Upper lobe of left lung (tissue), 6 donors: ENCODE measurements at regions not wholly inside any gene's neighbourhood (a gene's known extent, or its start where the extent isn't known, plus 50 kb on each side); places are given as distances from the start of the nearest gene placed in this dataset.

Experiments
- ATAC-seq, 2 donors: fragments of 200-7000 bp; cut with Tn5 transposase; one replicate each; pipeline ENCODE4 v1.9.1; 2022; ENCODE audit warnings: mild to moderate bottlenecking in 2 of 2, moderate library complexity in 2 of 2; ENCODE audit not compliant: low FRiP score in 2 of 2
- DNase-seq, 2 donors: peaks; one replicate each; pipeline ENCODE4 v3.0.0-alpha.2; 2019 to 2020
- H3K27ac ChIP-seq, 4 donors: fragments of 200-600 bp; sonication (generic); one replicate each; pipeline ENCODE4 v1.5.1; 2016 to 2019
- H3K27me3 ChIP-seq, 4 donors: fragments of 200-600 bp; sonication (generic); one replicate each; pipeline ENCODE4 v1.5.1; 2017 to 2019
- H3K36me3 ChIP-seq, 4 donors: fragments of 200-600 bp; sonication (generic); one replicate each; pipeline ENCODE4 v1.5.1; 2016 to 2019
- H3K4me1 ChIP-seq, 4 donors: fragments of 200-600 bp; sonication (generic); one replicate each; pipeline ENCODE4 v1.5.1; 2018 to 2019
- H3K4me3 ChIP-seq, 4 donors: fragments of 200-600 bp; sonication (generic); one replicate each; pipeline ENCODE4 v1.5.1; 2017 to 2019; ENCODE audit warnings: mild to moderate bottlenecking in 2 of 4, moderate library complexity in 1 of 4
- H3K9me3 ChIP-seq, 4 donors: fragments of 200-600 bp; sonication (generic); one replicate each; pipeline ENCODE4 v1.5.1; 2018 to 2019
- EP300 ChIP-seq, 4 donors: sonication (generic); formaldehyde crosslinking; IDR thresholded peaks; one replicate each; pipeline ENCODE4 v1.5.1; 2017; ENCODE audit warnings: antibody characterized with exemption in 4 of 4, control low read depth in 2 of 4
- POLR2A ChIP-seq, 4 donors: fragments of 450-650 bp; IDR thresholded peaks; one replicate each; pipeline ENCODE4 v1.5.1; 2016 to 2017; ENCODE audit warnings: antibody characterized with exemption in 4 of 4, mild to moderate bottlenecking in 2 of 4
- POLR2AphosphoS5 ChIP-seq, 2 donors: sonication (generic); formaldehyde crosslinking; IDR thresholded peaks; one replicate each; pipeline ENCODE4 v1.5.1; 2017; ENCODE audit warnings: antibody characterized with exemption in 2 of 2
- WGBS, 2 donors: methylation state at CpG; one replicate each; pipeline ENCODE4 v1.1.5; 2017 to 2018; 5-methylcytosine and 5-hydroxymethylcytosine counted together
- TF ChIP-seq, protein P1 (sequence below), 6 experiments: fragments of 450-650 bp in 4 of 6; fragments of 200-600 bp in 2 of 6; sonication (generic) in 2 of 6; IDR thresholded peaks; one replicate each; pipeline ENCODE4 v1.5.1; 2016 to 2019; ENCODE audit warnings: antibody characterized with exemption in 6 of 6
- donor health status: DM: no; HTN: no; CAD: no; lungs with moderate emphysema.
- donor health status: DM: no; HTN: yes; CAD: no; lungs with severe emphysema.

DNA sequence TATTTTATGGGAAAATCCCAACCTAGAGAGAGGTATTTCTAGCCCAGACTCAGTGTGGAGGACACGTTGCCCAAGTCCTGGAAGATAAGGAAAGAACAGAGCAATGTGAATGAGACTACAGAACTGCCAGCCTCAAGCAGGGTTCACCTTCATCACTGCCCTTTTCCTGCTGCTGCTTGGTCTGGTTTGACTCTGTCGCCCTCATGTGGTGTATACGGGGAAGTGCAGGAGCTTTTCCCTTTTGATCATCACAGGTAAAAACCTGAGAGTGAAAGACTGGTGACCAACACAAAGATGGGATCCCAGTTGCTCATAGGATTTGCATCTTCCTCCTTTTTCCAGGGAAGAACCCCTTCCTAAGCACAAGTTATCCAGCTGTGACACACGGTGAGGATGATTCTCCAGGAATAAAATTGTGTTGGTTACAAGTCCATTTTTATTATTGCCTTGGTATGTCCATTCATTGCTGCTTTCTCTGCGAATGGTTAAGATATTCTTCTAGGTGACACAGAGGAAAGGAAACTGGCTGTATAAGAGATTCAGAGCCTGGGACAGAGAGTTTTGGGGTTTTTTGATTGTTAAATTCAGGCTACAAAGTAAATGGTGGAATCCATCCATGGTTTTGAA is 89.5 kb upstream of the CD53 start:
- ATAC-seq (peak; percentile 77 to 83), DNase-seq (peak in 1 of 2 donors; percentile 61)
- no peak overlapping the region for H3K27ac ChIP-seq
- H3K4me1 ChIP-seq = peaks cover 0 to 6% (median 0%) of the 10 kb centered on the region in 4 donors
- WGBS, 2 donors = 2 to 4% methylated on average over 5 of the region's 5 CpGs
- H3K27me3 ChIP-seq = peaks cover 0 to 2% (median 0%) of the 10 kb centered on the region in 4 donors
- no peak overlapping the region for H3K4me3 ChIP-seq
- no peaks in the 10 kb centered on the region for H3K36me3 ChIP-seq
- H3K9me3 ChIP-seq = peaks cover 0 to 4% (median under 1%) of the 10 kb centered on the region in 4 donors
- TF ChIP-seq, protein P1, sequence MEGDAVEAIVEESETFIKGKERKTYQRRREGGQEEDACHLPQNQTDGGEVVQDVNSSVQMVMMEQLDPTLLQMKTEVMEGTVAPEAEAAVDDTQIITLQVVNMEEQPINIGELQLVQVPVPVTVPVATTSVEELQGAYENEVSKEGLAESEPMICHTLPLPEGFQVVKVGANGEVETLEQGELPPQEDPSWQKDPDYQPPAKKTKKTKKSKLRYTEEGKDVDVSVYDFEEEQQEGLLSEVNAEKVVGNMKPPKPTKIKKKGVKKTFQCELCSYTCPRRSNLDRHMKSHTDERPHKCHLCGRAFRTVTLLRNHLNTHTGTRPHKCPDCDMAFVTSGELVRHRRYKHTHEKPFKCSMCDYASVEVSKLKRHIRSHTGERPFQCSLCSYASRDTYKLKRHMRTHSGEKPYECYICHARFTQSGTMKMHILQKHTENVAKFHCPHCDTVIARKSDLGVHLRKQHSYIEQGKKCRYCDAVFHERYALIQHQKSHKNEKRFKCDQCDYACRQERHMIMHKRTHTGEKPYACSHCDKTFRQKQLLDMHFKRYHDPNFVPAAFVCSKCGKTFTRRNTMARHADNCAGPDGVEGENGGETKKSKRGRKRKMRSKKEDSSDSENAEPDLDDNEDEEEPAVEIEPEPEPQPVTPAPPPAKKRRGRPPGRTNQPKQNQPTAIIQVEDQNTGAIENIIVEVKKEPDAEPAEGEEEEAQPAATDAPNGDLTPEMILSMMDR (IDR thresholded peaks at IDR 0.05) = peak; percentile 71 to 95 (median 82)
- TF ChIP-seq EP300 (IDR thresholded peaks at IDR 0.05) = no peak

GRCh38 chr1:110781525-110781924 is 91.4 kb upstream of the CD53 start:
- ATAC-seq = no peak
- Histone ChIP-seq H3K4me1 (peaks cover 0 to 6% (median 0%) of the 10 kb centered on the region in 4 donors), H3K4me3 (no peak overlapping the region), H3K36me3 (no peaks in the 10 kb centered on the region), H3K27ac (no peak overlapping the region), H3K9me3 (no peaks in the 10 kb centered on the region), H3K27me3 (peaks cover 0 to 2% (median 0%) of the 10 kb centered on the region in 4 donors)
- TF ChIP-seq POLR2AphosphoS5 (IDR thresholded peaks at IDR 0.05) = no peak
- TF ChIP-seq POLR2A (IDR thresholded peaks at IDR 0.05) = no peak
- TF ChIP-seq, protein P1 (IDR thresholded peaks at IDR 0.05) = no peak
- no peak for TF ChIP-seq EP300 (IDR thresholded peaks at IDR 0.05)
- no peak for DNase-seq
- WGBS, 2 donors = 89 to 95% methylated on average over 2 of the region's 2 CpGs

DNA sequence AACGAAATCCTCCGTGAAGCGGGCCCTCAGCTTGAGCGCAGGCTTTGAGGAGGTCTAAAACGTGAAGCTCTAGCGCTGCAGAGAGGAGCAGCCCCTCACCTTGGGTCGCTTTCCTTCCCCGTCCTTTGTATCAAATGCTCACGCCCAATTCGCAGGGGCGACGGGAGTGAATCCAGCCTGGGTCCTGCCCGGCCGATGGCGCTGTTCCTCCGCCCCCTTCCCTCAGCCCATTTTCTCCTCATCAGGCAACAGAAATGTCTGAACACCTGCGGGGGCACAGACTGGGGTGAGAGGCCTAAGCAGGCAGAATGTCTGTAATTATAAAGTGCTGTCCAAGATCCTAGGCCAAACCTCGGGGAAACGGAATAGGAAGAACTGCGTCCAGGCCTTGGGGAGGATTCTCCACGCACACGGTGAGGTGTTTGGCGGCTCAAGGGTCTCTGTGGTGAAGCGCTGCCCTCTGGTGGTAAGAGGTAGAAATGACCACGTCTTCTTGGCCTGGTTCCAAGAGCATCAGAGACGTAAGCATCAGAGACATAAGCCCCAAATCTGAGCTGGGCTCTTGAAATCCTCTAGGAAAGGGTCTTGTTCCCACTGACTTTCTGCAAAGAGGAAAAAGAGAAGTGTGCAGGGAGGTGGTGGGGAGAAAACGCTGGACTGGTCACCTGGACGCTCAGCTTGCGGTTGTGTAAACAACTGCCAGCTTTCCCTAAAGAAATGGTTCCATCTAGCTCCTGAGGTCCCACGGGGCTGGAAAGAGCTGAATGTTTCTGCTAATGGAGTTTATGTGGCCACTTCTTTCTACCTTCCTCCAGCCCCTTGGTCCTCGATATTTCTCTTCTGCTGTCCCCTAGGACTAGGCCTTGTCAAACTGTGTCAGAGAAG is 92.1 kb upstream of the CD53 start:
- Histone ChIP-seq H3K9me3 (no peaks in the 10 kb centered on the region), H3K36me3 (no peaks in the 10 kb centered on the region), H3K4me1 (peaks cover 0 to 6% (median 0%) of the 10 kb centered on the region in 4 donors), H3K27me3 (peaks cover 0 to 2% (median 0%) of the 10 kb centered on the region in 4 donors), H3K27ac (no peak overlapping the region), H3K4me3 (no peak overlapping the region)
- WGBS, 2 donors = 30 to 31% methylated on average over 31 of the region's 31 CpGs
- DNase-seq = peak; percentile 35 to 77
- TF ChIP-seq POLR2A (IDR thresholded peaks at IDR 0.05) (no peak), POLR2AphosphoS5 (IDR thresholded peaks at IDR 0.05) (peak in 1 of 2 donors; percentile 67), EP300 (IDR thresholded peaks at IDR 0.05) (no peak)
- TF ChIP-seq, protein P1 (IDR thresholded peaks at IDR 0.05) = peak; percentile 59 to 87 (median 79)
- ATAC-seq = peak; percentile 77 to 79

DNA sequence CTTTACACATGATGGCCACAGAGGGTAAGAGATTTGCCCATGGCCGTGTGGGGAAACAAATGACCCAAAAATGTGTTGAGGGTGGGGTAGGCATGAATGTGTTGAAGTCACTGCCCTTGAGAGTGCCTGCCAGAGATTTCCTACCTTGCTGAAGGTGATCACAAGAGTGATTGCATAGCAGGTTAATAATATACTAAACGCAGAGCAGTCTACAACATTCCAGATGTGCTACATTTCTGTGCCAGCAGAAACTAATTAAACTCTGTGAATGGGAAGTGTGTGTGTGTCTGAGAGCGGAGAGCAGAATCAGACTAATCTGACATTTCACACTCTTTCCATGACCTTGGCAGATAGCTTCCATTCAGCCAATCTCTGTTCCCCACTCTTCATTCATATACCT is 93.3 kb upstream of the CD53 start:
- Histone ChIP-seq H3K4me1 (peaks cover 0 to 6% (median 0%) of the 10 kb centered on the region in 4 donors), H3K36me3 (no peaks in the 10 kb centered on the region), H3K27me3 (peaks cover 0 to 2% (median 0%) of the 10 kb centered on the region in 4 donors), H3K4me3 (no peak overlapping the region), H3K27ac (no peak overlapping the region), H3K9me3 (no peaks in the 10 kb centered on the region)
- no peak for TF ChIP-seq EP300 (IDR thresholded peaks at IDR 0.05)
- TF ChIP-seq POLR2A (IDR thresholded peaks at IDR 0.05) = no peak
- no peak for TF ChIP-seq POLR2AphosphoS5 (IDR thresholded peaks at IDR 0.05)
- TF ChIP-seq, protein P1 (IDR thresholded peaks at IDR 0.05) = no peak
- DNase-seq = no peak
- no peak for ATAC-seq
- WGBS, 2 donors = 65 to 73% methylated on average over 3 of the region's 3 CpGs
